Esophagus muscularis mucosa (tissue), 3 donors: ENCODE measurements at regions not wholly inside any gene's neighbourhood (a gene's known extent, or its start where the extent isn't known, plus 50 kb on each side); places are given as distances from the start of the nearest gene placed in this dataset.

Experiments
- POLR2A ChIP-seq: fragments of 450-650 bp; IDR thresholded peaks from one replicate; pipeline ENCODE4 v1.6.1; 2017; ENCODE audit warnings: antibody characterized with exemption, moderate library complexity, mild to moderate bottlenecking, low read depth
- POLR2AphosphoS5 ChIP-seq, 2 donors: sonication (generic); formaldehyde crosslinking; IDR thresholded peaks; one replicate each; pipeline ENCODE4 v1.6.1; 2017; ENCODE audit warnings: antibody characterized with exemption in 2 of 2
- TF ChIP-seq, protein P1 (sequence below), 3 experiments: fragments of 200-600 bp in 2 of 3; fragments of 450-650 bp in 1 of 3; sonication (generic) in 2 of 3; IDR thresholded peaks; one replicate each; pipeline ENCODE4 v1.5.1; 2017 to 2019; ENCODE audit warnings: antibody characterized with exemption in 3 of 3, mild to moderate bottlenecking in 2 of 3, moderate library complexity in 1 of 3

DNA sequence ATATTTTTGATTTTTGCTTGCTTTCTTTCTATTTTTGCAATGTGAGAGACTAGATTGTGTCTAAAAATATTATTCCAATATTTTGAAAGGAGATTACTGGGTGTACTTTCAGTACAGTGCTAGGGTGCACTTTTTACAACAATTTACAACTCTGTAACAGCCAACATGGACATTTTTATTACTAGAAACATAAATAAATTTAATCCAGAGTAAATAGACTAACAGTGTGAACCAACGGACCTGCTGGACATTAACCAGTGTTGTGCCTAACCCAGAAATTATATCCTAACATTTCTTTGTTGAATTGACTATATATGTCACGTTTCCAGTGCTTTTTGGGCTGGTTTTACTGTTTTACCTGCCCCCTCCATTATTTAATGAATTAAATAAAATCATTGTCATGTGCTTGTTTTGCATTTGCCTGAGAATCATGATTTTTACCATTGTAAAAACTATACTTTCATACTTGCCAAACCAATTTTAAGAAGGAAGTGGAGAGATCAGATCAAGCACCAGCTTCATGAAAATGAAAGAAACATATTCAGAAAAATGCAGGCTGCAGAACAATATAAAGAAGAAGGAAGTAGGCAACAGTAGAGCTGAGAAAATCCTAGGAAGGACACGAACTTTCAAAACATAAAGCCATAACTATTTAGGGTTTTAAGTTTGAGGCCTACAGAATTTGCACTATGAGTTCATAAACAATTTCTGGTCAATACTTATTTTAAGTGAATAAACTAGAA is 400.8 kb upstream of the PIK3R1 start:
- TF ChIP-seq, protein P1, sequence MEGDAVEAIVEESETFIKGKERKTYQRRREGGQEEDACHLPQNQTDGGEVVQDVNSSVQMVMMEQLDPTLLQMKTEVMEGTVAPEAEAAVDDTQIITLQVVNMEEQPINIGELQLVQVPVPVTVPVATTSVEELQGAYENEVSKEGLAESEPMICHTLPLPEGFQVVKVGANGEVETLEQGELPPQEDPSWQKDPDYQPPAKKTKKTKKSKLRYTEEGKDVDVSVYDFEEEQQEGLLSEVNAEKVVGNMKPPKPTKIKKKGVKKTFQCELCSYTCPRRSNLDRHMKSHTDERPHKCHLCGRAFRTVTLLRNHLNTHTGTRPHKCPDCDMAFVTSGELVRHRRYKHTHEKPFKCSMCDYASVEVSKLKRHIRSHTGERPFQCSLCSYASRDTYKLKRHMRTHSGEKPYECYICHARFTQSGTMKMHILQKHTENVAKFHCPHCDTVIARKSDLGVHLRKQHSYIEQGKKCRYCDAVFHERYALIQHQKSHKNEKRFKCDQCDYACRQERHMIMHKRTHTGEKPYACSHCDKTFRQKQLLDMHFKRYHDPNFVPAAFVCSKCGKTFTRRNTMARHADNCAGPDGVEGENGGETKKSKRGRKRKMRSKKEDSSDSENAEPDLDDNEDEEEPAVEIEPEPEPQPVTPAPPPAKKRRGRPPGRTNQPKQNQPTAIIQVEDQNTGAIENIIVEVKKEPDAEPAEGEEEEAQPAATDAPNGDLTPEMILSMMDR (IDR thresholded peaks at IDR 0.05), result no peak
- no peak for TF ChIP-seq POLR2A
- TF ChIP-seq POLR2AphosphoS5 (IDR thresholded peaks at IDR 0.05), result no peak
